ENCODE measurements at regions not wholly inside any gene's neighbourhood (a gene's known extent, or its start where the extent isn't known, plus 50 kb on each side); places are given as distances from the start of the nearest gene placed in this dataset.

- ChIA-PET RAD21 (ENCODE audit: low non-redundant PET in 1 of 2, low total read pairs in 2 of 2, uncharacterized antibody in 2 of 2, unreplicated experiment in 2 of 2) (no interaction called here), POLR2A (no interaction called here), CTCF (no interaction called here)
- H3K4me1 ChIP-seq (ENCODE audit: control insufficient read depth in 1 of 2, insufficient read depth in 2 of 2, low read length in 2 of 2), result no peaks in the 10 kb centered on the region
- no peaks in the 10 kb centered on the region for H3K79me2 ChIP-seq (ENCODE audit: insufficient read depth, low read length)
- H3K9me2 ChIP-seq (ENCODE audit: insufficient read depth), result no peaks in the 10 kb centered on the region
- H4K20me1 ChIP-seq (ENCODE audit: insufficient read depth), result no peaks in the 10 kb centered on the region
- H2AFZ ChIP-seq (ENCODE audit: low read depth, low read length, poor library complexity, severe bottlenecking), result no peak overlapping the region
- ATAC-seq (no peak), DNase-seq (ENCODE audit: low read depth, low spot score) (no peak)
- no peak overlapping the region for H3K4me3 ChIP-seq (replicated peaks in 1 of 2; ENCODE audit: low read depth in 1 of 2, low read length in 2 of 2)
- no TSS peak for BruUV-seq (replicated peaks)
- H3K27me3 ChIP-seq (ENCODE audit: insufficient read depth, low read length), result no peaks in the 10 kb centered on the region
- intact Hi-C loops (cut with micrococcal nuclease), result no loop called here
- no peaks in the 10 kb centered on the region for H3K36me3 ChIP-seq (ENCODE audit: control insufficient read depth in 1 of 2, insufficient read depth in 2 of 2, low read length in 2 of 2)
- TF ChIP-seq FOSL1 (IDR thresholded peaks at IDR 0.05; ENCODE audit: low read depth), result no peak
- TF ChIP-seq SP1 (IDR thresholded peaks at IDR 0.05; ENCODE audit: low read depth), result no peak
- no peak for TF ChIP-seq ZFX (IDR thresholded peaks at IDR 0.05)
- TF ChIP-seq ZNF274 (IDR thresholded peaks at IDR 0.05; ENCODE audit: low read depth, low read length), result no peak
- no peak for TF ChIP-seq EZH2phosphoT487 (IDR thresholded peaks at IDR 0.05; ENCODE audit: borderline replicate concordance)
- no peak for TF ChIP-seq ATF3 (IDR thresholded peaks at IDR 0.05)
- no peak for TF ChIP-seq POLR2AphosphoS5 (IDR thresholded peaks at IDR 0.05; ENCODE audit: low read depth, low read length)
- TF ChIP-seq SIN3A (IDR thresholded peaks at IDR 0.05; ENCODE audit: low read depth), result no peak
- TF ChIP-seq EZH2 (IDR thresholded peaks at IDR 0.05), result no peak
- no peak for TF ChIP-seq RAD21 (IDR thresholded peaks at IDR 0.05; ENCODE audit: low read depth)
- TF ChIP-seq JUND (IDR thresholded peaks at IDR 0.05), result no peak
- no peak for TF ChIP-seq YY1 (IDR thresholded peaks at IDR 0.05; ENCODE audit: extremely low read depth, insufficient replicate concordance, low read depth, low read length)
- no peak for TF ChIP-seq TCF7L2 (IDR thresholded peaks at IDR 0.05; ENCODE audit: borderline replicate concordance, extremely low read depth, insufficient read depth, insufficient read length)
- no peak for TF ChIP-seq SRF (IDR thresholded peaks at IDR 0.05; ENCODE audit: low read depth)
- no peak for TF ChIP-seq CTCF (IDR thresholded peaks at IDR 0.05 in 2 of 3, conservative IDR thresholded peaks at IDR 0.05 in 1 of 3; ENCODE audit: borderline replicate concordance in 1 of 3, insufficient read depth in 1 of 3, low read depth in 2 of 3, low read length in 2 of 3)
- TF ChIP-seq EGR1 (IDR thresholded peaks at IDR 0.05; ENCODE audit: low read depth), result no peak
- no peak for TF ChIP-seq CBX3 (IDR thresholded peaks at IDR 0.05; ENCODE audit: low read depth)
- no peak for TF ChIP-seq REST (IDR thresholded peaks at IDR 0.05; ENCODE audit: low read depth)
- no peak for TF ChIP-seq POLR2A (IDR thresholded peaks at IDR 0.05; ENCODE audit: borderline replicate concordance, extremely low read depth, insufficient read depth, insufficient read length)
- no peak for TF ChIP-seq MAX (IDR thresholded peaks at IDR 0.05)
- no peaks in the 10 kb centered on the region for H3K9me3 ChIP-seq (ENCODE audit: control insufficient read depth in 1 of 2, insufficient read depth in 1 of 2, low read depth in 1 of 2, low read length in 2 of 2)
- no peak overlapping the region for H3K27ac ChIP-seq (ENCODE audit: low read depth, low read length)
- H3K9ac ChIP-seq (ENCODE audit: low read length), result no peak overlapping the region
- no peak overlapping the region for H3K4me2 ChIP-seq (ENCODE audit: low read length)
These were observed 730.2 kb upstream of the ZNF804A start for GRCh38 chr2:183868153-183868552.
